Breast epithelium (tissue), 4 donors: ENCODE measurements at regions not wholly inside any gene's neighbourhood (a gene's known extent, or its start where the extent isn't known, plus 50 kb on each side); places are given as distances from the start of the nearest gene placed in this dataset.
"Not testable (repeated sequence)": the region's sequence is repeated elsewhere in the genome, so short reads cannot be mapped to it uniquely, and the experiment has no call there.

Experiments
- DNase-seq, 2 donors: peaks; one replicate each; pipeline ENCODE4 v3.0.0-alpha.2; 2019; ENCODE audit warnings: low spot score in 2 of 2
- H3K27ac ChIP-seq, 2 donors: fragments of 200-600 bp; sonication (generic) in 1 of 2; one replicate each; pipeline ENCODE4 v1.5.1; 2016 to 2019; ENCODE audit warnings: mild to moderate bottlenecking in 1 of 2
- H3K27me3 ChIP-seq, 2 donors: fragments of 200-600 bp; sonication (generic) in 1 of 2; one replicate each; pipeline versions ENCODE4 v1.5.1 to v1.6.0; 2017 to 2019; ENCODE audit warnings: control low read depth in 1 of 2, mild to moderate bottlenecking in 1 of 2
- H3K36me3 ChIP-seq: fragments of 200-600 bp; one replicate; pipeline ENCODE4 v1.5.1; 2019
- H3K4me1 ChIP-seq, 2 donors: fragments of 200-600 bp; sonication (generic); one replicate each; pipeline ENCODE4 v1.5.1; 2016 to 2019; ENCODE audit warnings: control low read depth in 1 of 2
- H3K4me3 ChIP-seq, 3 donors: fragments of 200-600 bp; sonication (generic); 1 replicate in 2 of 3; 2 replicates in 1 of 3; pipeline ENCODE4 v1.5.1; 2016 to 2019; ENCODE audit warnings: mild to moderate bottlenecking in 3 of 3, moderate library complexity in 2 of 3
- H3K9me3 ChIP-seq, 2 donors: fragments of 200-600 bp; sonication (generic) in 1 of 2; one replicate each; pipeline ENCODE4 v1.5.1; 2016 to 2019; ENCODE audit warnings: control low read depth in 1 of 2
- CTCF ChIP-seq, 3 donors: fragments of 450-650 bp; IDR thresholded peaks; one replicate each; pipeline ENCODE4 v1.5.1; 2016 to 2017; ENCODE audit warnings: antibody characterized with exemption in 3 of 3, mild to moderate bottlenecking in 3 of 3, moderate library complexity in 3 of 3
- POLR2A ChIP-seq: fragments of 450-650 bp; IDR thresholded peaks from one replicate; pipeline ENCODE4 v1.6.1; 2016; ENCODE audit warnings: antibody characterized with exemption, mild to moderate bottlenecking, moderate library complexity
- POLR2AphosphoS5 ChIP-seq, 3 donors: sonication (generic); formaldehyde crosslinking; IDR thresholded peaks; one replicate each; pipeline ENCODE4 v1.6.1; 2017; ENCODE audit warnings: antibody characterized with exemption in 3 of 3
- intact Hi-C: fragments of 100-400 bp; cut with DNase I; formaldehyde crosslinking; loops from one replicate; pipeline ENCODE4 v1.15.1; 2023; ENCODE audit warnings: low total_unique reads

GRCh38 chr5:127186657-127187056 is 103.9 kb upstream of the MEGF10 start:
- H3K27me3 ChIP-seq, result no peaks in the 10 kb centered on the region
- H3K9me3 ChIP-seq, result no peaks in the 10 kb centered on the region
- H3K4me1 ChIP-seq, result no peaks in the 10 kb centered on the region
- H3K27ac ChIP-seq, result no peak overlapping the region
- no peaks in the 10 kb centered on the region for H3K36me3 ChIP-seq
- H3K4me3 ChIP-seq, result no peak overlapping the region
- TF ChIP-seq CTCF (IDR thresholded peaks at IDR 0.05), result no peak
- no peak for TF ChIP-seq POLR2A
- TF ChIP-seq POLR2AphosphoS5 (IDR thresholded peaks at IDR 0.05), result no peak
- DNase-seq, result no peak
- intact Hi-C loops, result no loop called here

GRCh38 chr5:127187706-127188105 is 102.9 kb upstream of the MEGF10 start:
- Histone ChIP-seq H3K27ac (no peak overlapping the region), H3K9me3 (no peaks in the 10 kb centered on the region), H3K36me3 (no peaks in the 10 kb centered on the region), H3K4me3 (no peak overlapping the region), H3K4me1 (no peaks in the 10 kb centered on the region), H3K27me3 (no peaks in the 10 kb centered on the region)
- no peak for DNase-seq
- intact Hi-C loops, result no loop called here
- TF ChIP-seq POLR2A (no peak), POLR2AphosphoS5 (IDR thresholded peaks at IDR 0.05) (no peak), CTCF (IDR thresholded peaks at IDR 0.05) (no peak)

GRCh38 chr5:127192150-127192549 is 98.4 kb upstream of the MEGF10 start:
- H3K9me3 ChIP-seq, result no peaks in the 10 kb centered on the region
- no peaks in the 10 kb centered on the region for H3K4me1 ChIP-seq
- H3K4me3 ChIP-seq, result no peak overlapping the region
- TF ChIP-seq POLR2A, result no peak
- TF ChIP-seq POLR2AphosphoS5 (IDR thresholded peaks at IDR 0.05), result no peak
- TF ChIP-seq CTCF (IDR thresholded peaks at IDR 0.05), result no peak
- DNase-seq, result no peak
- intact Hi-C loops, result no loop called here
- no peaks in the 10 kb centered on the region for H3K36me3 ChIP-seq
- no peaks in the 10 kb centered on the region for H3K27me3 ChIP-seq
- H3K27ac ChIP-seq, result no peak overlapping the region

GRCh38 chr5:127192836-127193338 is 97.7 kb upstream of the MEGF10 start:
- Histone ChIP-seq H3K36me3 (no peaks in the 10 kb centered on the region), H3K4me3 (no peak overlapping the region), H3K27me3 (no peaks in the 10 kb centered on the region), H3K4me1 (no peaks in the 10 kb centered on the region), H3K27ac (no peak overlapping the region), H3K9me3 (no peaks in the 10 kb centered on the region)
- TF ChIP-seq CTCF (IDR thresholded peaks at IDR 0.05), result no peak
- no peak for TF ChIP-seq POLR2A
- no peak for TF ChIP-seq POLR2AphosphoS5 (IDR thresholded peaks at IDR 0.05)
- no peak for DNase-seq
- intact Hi-C loops, result no loop called here

GRCh38 chr5:127196042-127196441 is 94.6 kb upstream of the MEGF10 start:
- no peaks in the 10 kb centered on the region for H3K27me3 ChIP-seq
- TF ChIP-seq POLR2AphosphoS5 (IDR thresholded peaks at IDR 0.05), result no peak
- TF ChIP-seq POLR2A, result no peak
- no peak for TF ChIP-seq CTCF (IDR thresholded peaks at IDR 0.05)
- no peaks in the 10 kb centered on the region for H3K4me1 ChIP-seq
- no peaks in the 10 kb centered on the region for H3K36me3 ChIP-seq
- intact Hi-C loops, result no loop called here
- no peaks in the 10 kb centered on the region for H3K9me3 ChIP-seq
- DNase-seq, result no peak
- H3K27ac ChIP-seq, result no peak overlapping the region
- H3K4me3 ChIP-seq, result no peak overlapping the region

- H3K4me1 ChIP-seq, H3K36me3 ChIP-seq, intact Hi-C loops, H3K4me3 ChIP-seq, H3K9me3 ChIP-seq, H3K27ac ChIP-seq, DNase-seq, H3K27me3 ChIP-seq: not testable (repeated sequence)
Observed at GRCh38 chr5:127197402-127198167, 93.0 kb upstream of the MEGF10 start.

GRCh38 chr5:127202738-127203137 is 87.9 kb upstream of the MEGF10 start:
- H3K27ac ChIP-seq, H3K36me3 ChIP-seq, H3K9me3 ChIP-seq, H3K4me1 ChIP-seq, H3K27me3 ChIP-seq, intact Hi-C loops, DNase-seq, H3K4me3 ChIP-seq: not testable (repeated sequence)
